HCT116 (cell line): ENCODE measurements at regions not wholly inside any gene's neighbourhood (a gene's known extent, or its start where the extent isn't known, plus 50 kb on each side); places are given as distances from the start of the nearest gene placed in this dataset.

Source experiments
- ATAC-seq: fragments of 200-7000 bp; cut with Tn5 transposase; 2 replicates; pipeline ENCODE4 v1.9.1; 2020; ENCODE audit warnings: mild to moderate bottlenecking, moderate library complexity
- BruUV-seq: library from RNA; stranded (reverse); fragments of 400-500 nt; replicated peaks from 2 replicates; lab custom pipeline; 2021; lab: Mats Ljungman, UMichigan
- CTCF ChIA-PET: fragments of 300-600 bp; sonication (Branson Sonifier 250); formaldehyde crosslinking; loops from one replicate; lab custom pipeline; 2021; ENCODE audit warnings: antibody characterized with exemption; lab: Charles Lee
- POLR2A ChIA-PET: fragments of 300-600, 350-600 bp; sonication (Branson Sonifier 250); formaldehyde crosslinking; loops from one replicate; lab custom pipeline; 2021; ENCODE audit warnings: antibody characterized with exemption; lab: Charles Lee
- RAD21 ChIA-PET, 2 experiments: fragments of 300-600 bp; sonication (Branson Sonifier 250); formaldehyde crosslinking; loops; one replicate each; lab custom pipeline; 2023; ENCODE audit warnings: low total read pairs in 2 of 2; ENCODE audit not compliant: uncharacterized antibody in 2 of 2, unreplicated experiment in 2 of 2, low non-redundant PET in 1 of 2; lab: Charles Lee
- DNase-seq: peaks from one replicate; pipeline ENCODE4 v3.0.0-alpha.2; 2010; ENCODE audit warnings: low read depth, low spot score
- H2AFZ ChIP-seq: fragments of 200-600 bp; shearing (Covaris generic), sonication (generic); 2 replicates; pipeline ENCODE4 v1.6.1; 2017; ENCODE audit warnings: low read depth, mixed run types, mixed read lengths, antibody characterized with exemption, low read length; ENCODE audit not compliant: poor library complexity, severe bottlenecking
- H3K27ac ChIP-seq: 2 replicates; pipeline ENCODE4 v1.5.1; 2012; ENCODE audit warnings: low read depth, low read length
- H3K27me3 ChIP-seq: fragments of 200-600 bp; sonication (generic); 2 replicates; pipeline ENCODE4 v1.6.1; 2016; ENCODE audit warnings: mixed run types, low read length, mixed read lengths; ENCODE audit not compliant: insufficient read depth
- H3K36me3 ChIP-seq, 2 experiments: fragments of 200-500 bp in 1 of 2; fragments of 200-600 bp in 1 of 2; sonication (Bioruptor generic) in 1 of 2; sonication (generic) in 1 of 2; 2 replicates each; pipeline versions ENCODE4 v1.5.1 to v1.6.1; 2014 to 2016; ENCODE audit warnings: low read length in 2 of 2, inconsistent platforms in 1 of 2, mixed read lengths in 1 of 2, mixed run types in 1 of 2; ENCODE audit not compliant: insufficient read depth in 2 of 2, control insufficient read depth in 1 of 2
- H3K4me1 ChIP-seq, 2 experiments: fragments of 200-600 bp in 1 of 2; sonication (generic) in 1 of 2; 2 replicates each; pipeline versions ENCODE4 v1.5.1 to v1.6.1; 2012 to 2017; ENCODE audit warnings: low read length in 2 of 2, inconsistent platforms in 1 of 2, mild to moderate bottlenecking in 1 of 2, mixed read lengths in 1 of 2, mixed run types in 1 of 2, moderate library complexity in 1 of 2; ENCODE audit not compliant: insufficient read depth in 2 of 2, control insufficient read depth in 1 of 2
- H3K4me2 ChIP-seq: fragments of 200-600 bp; sonication (generic); 2 replicates; pipeline ENCODE4 v1.6.1; 2017; ENCODE audit warnings: mixed run types, low read length, mixed read lengths
- H3K4me3 ChIP-seq, 2 experiments: fragments of 200-600 bp in 1 of 2; sonication (generic) in 1 of 2; replicated peaks in 1 of 2; 2 replicates each; pipeline ENCODE4 v1.5.1; 2011 to 2016; ENCODE audit warnings: low read length in 2 of 2, control low read depth in 1 of 2, low read depth in 1 of 2, mild to moderate bottlenecking in 1 of 2, mixed read lengths in 1 of 2, mixed run types in 1 of 2
- H3K79me2 ChIP-seq: fragments of 200-600 bp; sonication (generic); 2 replicates; pipeline ENCODE4 v1.6.1; 2017; ENCODE audit warnings: mild to moderate bottlenecking, mixed run types, low read length, moderate library complexity, mixed read lengths; ENCODE audit not compliant: insufficient read depth
- H3K9ac ChIP-seq: fragments of 200-600 bp; sonication (generic); 2 replicates; pipeline ENCODE4 v1.6.1; 2016; ENCODE audit warnings: low read length, mixed read lengths
- H3K9me2 ChIP-seq: fragments of 200-600 bp; sonication (generic), shearing (Covaris generic); 2 replicates; pipeline ENCODE4 v1.6.1; 2017; ENCODE audit warnings: mixed run types, mild to moderate bottlenecking, moderate library complexity; ENCODE audit not compliant: insufficient read depth
- H3K9me3 ChIP-seq, 2 experiments: fragments of 200-500 bp in 1 of 2; fragments of 200-600 bp in 1 of 2; sonication (Bioruptor generic) in 1 of 2; sonication (generic) in 1 of 2; 2 replicates each; pipeline ENCODE4 v1.6.1; 2014 to 2017; ENCODE audit warnings: low read length in 2 of 2, mixed read lengths in 2 of 2, inconsistent platforms in 1 of 2, low read depth in 1 of 2, mild to moderate bottlenecking in 1 of 2, mixed run types in 1 of 2, moderate library complexity in 1 of 2; ENCODE audit not compliant: control insufficient read depth in 1 of 2, insufficient read depth in 1 of 2
- H4K20me1 ChIP-seq: fragments of 200-600 bp; sonication (generic), shearing (Covaris generic); 2 replicates; pipeline ENCODE4 v1.6.1; 2017; ENCODE audit warnings: mixed run types, mild to moderate bottlenecking, moderate library complexity; ENCODE audit not compliant: insufficient read depth
- ATF3 ChIP-seq: IDR thresholded peaks from 2 replicates; pipeline ENCODE4 v1.6.1; 2012
- EGR1 ChIP-seq: IDR thresholded peaks from 2 replicates; pipeline ENCODE4 v1.6.1; 2012; ENCODE audit warnings: low read depth
- ELF1 ChIP-seq: IDR thresholded peaks from 2 replicates; pipeline ENCODE4 v1.6.1; 2012; ENCODE audit warnings: low read depth, borderline replicate concordance
- EZH2 ChIP-seq: fragments of 200-600 bp; sonication (generic); IDR thresholded peaks from 2 replicates; pipeline ENCODE4 v1.6.1; 2017; ENCODE audit warnings: antibody characterized with exemption, mixed run types
- EZH2phosphoT487 ChIP-seq: fragments of 200-600 bp; IDR thresholded peaks from 2 replicates; pipeline ENCODE4 v1.6.1; 2018; ENCODE audit warnings: antibody characterized with exemption, borderline replicate concordance
- FOSL1 ChIP-seq: IDR thresholded peaks from 2 replicates; pipeline ENCODE4 v1.6.1; 2012; ENCODE audit warnings: low read depth
- RAD21 ChIP-seq: IDR thresholded peaks from 2 replicates; pipeline ENCODE4 v1.6.1; 2012; ENCODE audit warnings: low read depth, mild to moderate bottlenecking
- REST ChIP-seq: IDR thresholded peaks from 2 replicates; pipeline ENCODE4 v1.6.1; 2012; ENCODE audit warnings: low read depth
- SP1 ChIP-seq: IDR thresholded peaks from 2 replicates; pipeline ENCODE4 v1.6.1; 2012; ENCODE audit warnings: low read depth
- TCF7L2 ChIP-seq: IDR thresholded peaks from 2 replicates; pipeline ENCODE4 v1.7.0; 2011; ENCODE audit warnings: borderline replicate concordance, inconsistent platforms; ENCODE audit not compliant: insufficient read depth, insufficient read length; ENCODE audit errors: extremely low read depth
- YY1 ChIP-seq: IDR thresholded peaks from 2 replicates; pipeline ENCODE4 v1.6.1; 2011; ENCODE audit warnings: low read length, low read depth, moderate library complexity, mild to moderate bottlenecking; ENCODE audit not compliant: insufficient replicate concordance; ENCODE audit errors: extremely low read depth
- ZBTB33 ChIP-seq: IDR thresholded peaks from 2 replicates; pipeline ENCODE4 v1.6.1; 2011; ENCODE audit warnings: mild to moderate bottlenecking, low read length, moderate library complexity; ENCODE audit not compliant: insufficient replicate concordance; ENCODE audit errors: extremely low read depth
- ZFX ChIP-seq: fragments of 450-650 bp; IDR thresholded peaks from 2 replicates; pipeline ENCODE4 v1.6.1; 2017
- ZNF274 ChIP-seq: fragments of 200-500 bp; sonication (Bioruptor generic); IDR thresholded peaks from 2 replicates; pipeline ENCODE4 v1.6.1; 2014; ENCODE audit warnings: mild to moderate bottlenecking, low read depth, low read length, inconsistent platforms
- intact Hi-C: fragments of 100-400 bp; cut with micrococcal nuclease; formaldehyde crosslinking; loops from 2 replicates; pipeline ENCODE4 v1.10.0; 2022
- TF ChIP-seq, protein P1 (sequence below): IDR thresholded peaks from 2 replicates; pipeline ENCODE4 v1.6.1; 2012

GRCh38 chr16:64586781-64587180 lies 535.1 kb downstream of the CDH11 start:
- no peak overlapping the region for H2AFZ ChIP-seq
- no peak overlapping the region for H3K9ac ChIP-seq
- DNase-seq (no peak), ATAC-seq (no peak)
- RAD21 ChIA-PET, result no interaction called here
- no peak overlapping the region for H3K4me3 ChIP-seq
- POLR2A ChIA-PET, result no interaction called here
- H3K79me2 ChIP-seq, result no peaks in the 10 kb centered on the region
- BruUV-seq, result no TSS peak
- peaks cover 9 to 14% of the 10 kb centered on the region in 2 experiments; a peak in 2 of 4 replicates for H3K9me3 ChIP-seq
- no peaks in the 10 kb centered on the region for H3K27me3 ChIP-seq
- CTCF ChIA-PET, result no interaction called here
- no peak overlapping the region for H3K4me2 ChIP-seq
- TF ChIP-seq RAD21, result no peak
- TF ChIP-seq, protein P1, sequence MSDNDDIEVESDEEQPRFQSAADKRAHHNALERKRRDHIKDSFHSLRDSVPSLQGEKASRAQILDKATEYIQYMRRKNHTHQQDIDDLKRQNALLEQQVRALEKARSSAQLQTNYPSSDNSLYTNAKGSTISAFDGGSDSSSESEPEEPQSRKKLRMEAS, result no peak
- no peak for TF ChIP-seq EZH2phosphoT487
- TF ChIP-seq, all 23 proteins: peak for 0
- Histone ChIP-seq H4K20me1 (no peaks in the 10 kb centered on the region; the same call in 1 of the 2 replicates), H3K27ac (no peak overlapping the region), H3K9me2 (no peaks in the 10 kb centered on the region), H3K4me1 (no peaks in the 10 kb centered on the region), H3K36me3 (no peaks in the 10 kb centered on the region)
- intact Hi-C loops, result no loop called here

DNA sequence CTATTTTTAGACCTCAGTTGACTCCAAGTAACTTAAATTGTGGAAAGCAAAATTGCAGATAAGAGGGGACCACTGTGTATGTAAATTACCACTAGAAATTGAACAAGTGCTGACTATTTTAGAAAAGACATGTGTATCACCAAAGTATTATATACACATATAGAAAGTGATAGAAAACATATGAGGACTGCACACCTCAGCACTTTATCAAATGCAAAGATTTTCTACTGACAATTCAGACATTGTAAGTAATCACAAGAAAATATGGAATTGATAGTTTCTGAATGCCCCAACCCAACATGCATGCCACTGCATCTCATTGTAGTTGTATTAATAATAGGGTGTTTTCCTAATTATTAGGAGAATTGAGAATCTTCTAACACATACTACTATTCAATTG lies 536.5 kb downstream of the CDH11 start:
- Histone ChIP-seq H3K27me3 (no peaks in the 10 kb centered on the region), H3K36me3 (no peaks in the 10 kb centered on the region), H2AFZ (no peak overlapping the region), H3K9ac (no peak overlapping the region), H3K4me3 (no peak overlapping the region), H3K9me3 (peaks cover 14 to 19% of the 10 kb centered on the region in 2 experiments; a peak in 3 of 4 replicates), H3K79me2 (no peaks in the 10 kb centered on the region), H3K4me1 (no peaks in the 10 kb centered on the region), H4K20me1 (no peaks in the 10 kb centered on the region; the same call in 1 of the 2 replicates), H3K27ac (no peak overlapping the region), H3K9me2 (no peaks in the 10 kb centered on the region), H3K4me2 (no peak overlapping the region)
- ChIA-PET POLR2A (no interaction called here), CTCF (no interaction called here), RAD21 (no interaction called here)
- intact Hi-C loops, result no loop called here
- BruUV-seq, result no TSS peak
- DNase-seq (no peak), ATAC-seq (no peak)
- TF ChIP-seq YY1, result no peak
- no peak for TF ChIP-seq ZNF274
- no peak for TF ChIP-seq FOSL1
- no peak for TF ChIP-seq ZFX
- TF ChIP-seq RAD21, result no peak
- TF ChIP-seq TCF7L2, result no peak
- no peak for TF ChIP-seq ELF1
- no peak for TF ChIP-seq ATF3
- no peak for TF ChIP-seq SP1
- no peak for TF ChIP-seq ZBTB33
- TF ChIP-seq EGR1, result no peak
- no peak for TF ChIP-seq EZH2
- TF ChIP-seq EZH2phosphoT487, result no peak
- TF ChIP-seq REST, result no peak
